COLO668 (cell line): ENCODE measurements at regions not wholly inside any gene's neighbourhood (a gene's known extent, or its start where the extent isn't known, plus 50 kb on each side); places are given as distances from the start of the nearest gene placed in this dataset.
"Not testable (repeated sequence)": the region's sequence is repeated elsewhere in the genome, so short reads cannot be mapped to it uniquely, and the experiment has no call there.

Experiments used
- DNase-seq: peaks from one replicate; lab custom pipeline; 2025; ENCODE audit not compliant: unreplicated experiment; lab: John Stamatoyannopoulos, UW

- DNase-seq: peak; percentile 32
Observed at GRCh38 chr12:9342614-9343353, 134.6 kb upstream of the PZP start.

DNA sequence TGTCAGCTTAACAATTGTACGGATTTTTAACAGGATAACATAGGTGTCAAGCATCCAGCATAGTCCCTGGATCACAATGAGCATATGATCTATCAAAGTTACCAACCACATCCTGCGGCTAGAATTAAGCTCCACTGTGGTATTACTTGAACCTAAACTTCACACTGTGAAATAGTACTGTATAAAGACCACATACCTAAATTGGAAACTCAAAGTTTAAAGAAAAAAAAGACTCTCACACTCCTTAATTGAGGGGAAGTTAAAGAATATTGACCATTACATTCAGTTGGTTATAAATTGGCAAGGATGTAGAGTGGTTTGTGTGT lies 133.0 kb upstream of the PZP start:
- DNase-seq: no peak

GRCh38 chr12:9340422-9341259 lies 132.4 kb upstream of the PZP start:
- no peak for DNase-seq

DNA sequence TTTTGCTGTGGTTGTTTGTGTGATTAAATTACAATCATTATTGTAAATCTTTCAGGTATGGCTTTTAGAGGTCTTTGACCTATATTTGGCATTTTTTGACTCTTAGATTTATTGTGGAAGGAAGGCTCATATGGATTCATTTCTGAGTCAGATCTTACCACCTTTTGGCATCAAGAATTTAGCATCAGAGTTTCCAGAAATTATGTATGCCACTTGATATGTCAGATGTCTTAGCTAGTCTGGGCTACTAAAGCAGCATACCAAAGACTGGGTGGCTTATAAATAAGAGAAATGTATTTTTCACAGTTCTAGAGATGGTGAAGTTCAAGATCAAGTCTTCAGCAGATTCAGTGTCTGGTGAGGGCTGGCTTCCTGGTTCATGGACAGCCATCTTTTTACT lies 129.5 kb upstream of the PZP start:
- DNase-seq: no peak

GRCh38 chr12:9336375-9337011 lies 128.3 kb upstream of the PZP start:
- not testable (repeated sequence) for DNase-seq

DNA sequence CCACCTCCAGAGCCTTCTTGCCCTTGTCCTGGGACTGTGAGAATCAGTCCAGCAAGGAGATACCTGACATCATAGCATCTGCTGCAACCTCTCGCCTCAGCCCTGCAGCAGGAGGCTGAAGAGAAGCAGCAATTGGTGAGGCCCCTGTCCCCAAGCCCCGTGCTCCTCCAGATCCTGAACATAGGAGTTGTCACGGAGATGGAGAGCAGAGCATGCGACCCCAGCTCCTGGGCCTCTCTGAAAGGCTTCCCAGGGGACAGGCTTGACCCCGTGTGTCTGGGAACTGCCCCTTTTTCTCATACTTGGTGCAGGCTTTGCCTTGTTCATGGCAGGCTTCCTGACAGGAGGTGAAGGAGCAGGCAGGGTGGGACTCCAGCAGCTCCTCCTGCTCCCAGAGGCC lies 127.7 kb upstream of the PZP start:
- DNase-seq: no peak

DNA sequence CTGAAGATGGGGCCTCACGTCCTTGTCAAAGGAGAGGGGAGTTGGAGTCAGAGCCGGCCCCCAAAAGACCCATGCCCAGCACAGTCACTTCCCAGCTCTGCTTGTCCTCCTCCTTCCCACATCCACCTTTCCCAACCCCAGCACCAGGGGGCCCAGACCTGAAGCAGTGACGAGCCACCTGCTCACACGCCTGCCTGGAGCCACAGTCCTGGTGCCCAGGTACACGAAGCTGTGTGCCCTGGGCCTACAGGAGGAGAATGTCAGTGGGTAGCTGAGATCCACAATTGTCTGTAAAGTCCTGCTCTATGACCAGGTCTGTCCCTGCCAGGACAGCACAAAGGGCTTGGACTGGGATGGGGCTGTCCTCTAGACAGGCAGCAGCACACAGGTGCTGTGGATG lies 126.8 kb upstream of the PZP start:
- DNase-seq: no peak

DNA sequence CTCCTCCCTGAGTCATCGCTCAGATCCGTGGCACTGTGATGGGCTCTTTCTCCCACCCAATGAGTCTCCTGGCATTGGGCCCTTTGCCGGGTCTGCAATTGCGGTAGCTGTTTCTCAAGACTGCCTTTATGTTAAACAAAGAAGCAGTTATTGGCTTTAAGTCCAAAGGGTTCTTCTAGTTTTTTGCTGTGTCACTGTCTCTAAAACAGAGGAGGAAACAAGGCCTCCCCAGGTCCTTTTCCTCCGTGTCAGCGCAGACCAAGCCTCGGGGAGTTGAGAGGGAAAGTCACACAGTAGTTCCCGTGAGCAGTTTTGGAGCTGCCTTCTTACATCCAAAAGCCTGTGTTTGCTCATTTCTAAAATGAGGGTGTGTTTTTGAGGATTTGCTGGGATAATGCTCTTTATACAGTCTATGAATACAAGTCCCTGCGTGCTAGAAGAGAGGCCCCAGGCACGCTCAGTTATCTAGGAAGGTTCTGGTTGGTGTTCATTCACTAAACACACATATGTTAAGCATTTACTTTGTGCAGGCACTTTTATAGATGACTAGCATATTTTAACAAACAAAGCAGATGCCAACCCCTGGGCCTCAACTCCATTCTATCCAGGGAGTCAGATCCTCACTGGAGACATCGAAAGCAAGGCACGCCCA lies 126.0 kb upstream of the PZP start:
- no peak for DNase-seq

- DNase-seq: no peak
Observed at GRCh38 chr12:9333161-9333560, 125.0 kb upstream of the PZP start.

DNA sequence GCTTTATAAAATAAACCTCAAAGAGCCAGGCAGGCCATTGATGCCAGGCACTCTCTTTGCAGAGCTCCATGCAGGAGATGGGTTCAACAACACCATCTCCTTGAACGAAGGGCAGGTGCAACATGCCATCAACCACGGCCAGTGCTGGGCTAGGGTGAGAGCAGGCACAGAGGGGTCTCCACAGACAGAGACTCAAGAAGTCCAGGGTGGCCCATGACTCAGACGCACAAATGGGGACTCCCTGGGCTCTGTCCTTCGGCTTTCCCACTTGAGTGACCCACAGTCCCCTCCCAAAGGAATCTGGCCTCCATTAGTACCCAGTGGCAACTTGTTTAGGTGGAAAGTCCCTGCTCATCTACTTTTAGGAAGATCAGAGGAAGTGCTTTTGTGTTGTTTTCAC lies 124.4 kb upstream of the PZP start:
- DNase-seq: no peak

GRCh38 chr12:9331218-9331626 lies 123.0 kb upstream of the PZP start:
- peak; percentile 35 for DNase-seq

DNA sequence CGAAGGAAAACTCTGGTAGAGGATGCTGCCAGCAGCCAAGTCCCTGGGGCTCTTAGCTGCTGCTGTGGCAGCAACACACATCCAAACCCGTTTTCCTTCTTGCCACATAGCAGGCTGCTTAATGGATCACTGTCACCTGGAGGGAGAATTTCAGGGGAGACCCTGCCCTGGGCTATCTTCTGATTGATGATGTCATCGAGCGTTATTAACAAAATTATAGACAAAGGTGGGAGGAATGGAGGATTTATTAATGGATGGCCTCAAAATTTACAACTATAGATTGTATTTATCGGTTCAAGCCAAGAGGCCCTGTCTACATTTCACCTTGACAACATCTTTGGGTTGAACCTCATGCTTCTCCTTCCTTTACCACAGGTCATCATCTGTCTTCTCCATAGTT lies 120.8 kb upstream of the PZP start:
- no peak for DNase-seq

DNA sequence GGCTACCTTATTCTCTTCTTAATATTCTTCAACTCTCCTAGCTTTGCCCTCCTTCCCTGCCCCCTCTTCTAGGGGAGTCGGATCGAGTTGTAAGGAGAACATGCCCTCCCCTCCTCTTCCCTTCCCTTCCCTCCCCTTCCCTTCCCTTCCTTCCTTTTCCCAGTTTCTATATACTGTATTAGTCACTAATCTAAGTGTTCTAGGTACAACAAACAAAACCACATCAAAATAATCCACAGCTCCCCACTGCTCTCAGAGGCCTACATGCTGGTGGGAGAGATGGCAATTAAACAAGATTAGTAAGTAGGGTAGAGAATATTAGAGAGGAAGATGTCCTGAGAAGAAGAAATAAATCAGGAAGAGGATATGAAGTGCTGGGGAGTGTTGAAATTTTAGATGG lies 119.9 kb upstream of the PZP start:
- no peak for DNase-seq

DNA sequence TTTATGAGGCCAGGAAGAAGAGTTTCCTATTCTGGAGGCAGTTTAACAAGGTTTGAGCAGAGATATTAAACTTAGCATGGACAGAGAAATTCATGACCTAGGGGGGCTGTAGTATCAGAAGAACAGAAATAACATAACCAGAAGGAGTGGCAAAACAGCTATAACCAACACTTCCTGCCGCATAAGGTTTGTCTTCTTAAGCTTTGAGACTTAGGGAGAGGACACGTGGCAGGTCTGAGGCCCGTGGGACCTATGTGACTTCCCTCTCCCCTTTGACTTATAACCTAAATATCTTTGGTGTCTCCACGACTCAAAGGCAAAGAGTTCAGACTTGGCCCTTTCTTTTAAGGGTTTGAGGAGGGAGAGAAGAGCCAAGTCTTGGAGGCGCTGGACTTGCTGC lies 119.1 kb upstream of the PZP start:
- DNase-seq: no peak

DNA sequence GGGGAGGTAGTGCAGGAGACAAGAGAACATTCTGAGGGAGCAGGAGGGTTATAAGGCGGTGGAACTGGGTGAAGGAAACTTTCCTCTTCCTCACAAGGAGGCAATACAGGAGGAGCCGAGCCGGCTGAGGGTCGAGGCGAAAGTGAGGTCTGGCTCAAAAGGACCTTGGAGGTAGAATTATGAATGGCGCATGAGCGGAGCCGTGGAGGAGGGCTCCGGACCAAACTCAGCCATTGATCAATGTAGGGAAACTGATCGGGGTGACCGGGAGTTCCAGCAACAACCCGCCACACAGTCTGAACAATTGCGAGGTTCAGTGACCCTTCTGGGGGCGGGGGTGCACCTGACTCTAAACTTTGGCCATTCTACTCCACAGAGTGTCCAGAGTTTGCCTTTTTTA lies 118.7 kb upstream of the PZP start:
- DNase-seq: not testable (repeated sequence)

DNA sequence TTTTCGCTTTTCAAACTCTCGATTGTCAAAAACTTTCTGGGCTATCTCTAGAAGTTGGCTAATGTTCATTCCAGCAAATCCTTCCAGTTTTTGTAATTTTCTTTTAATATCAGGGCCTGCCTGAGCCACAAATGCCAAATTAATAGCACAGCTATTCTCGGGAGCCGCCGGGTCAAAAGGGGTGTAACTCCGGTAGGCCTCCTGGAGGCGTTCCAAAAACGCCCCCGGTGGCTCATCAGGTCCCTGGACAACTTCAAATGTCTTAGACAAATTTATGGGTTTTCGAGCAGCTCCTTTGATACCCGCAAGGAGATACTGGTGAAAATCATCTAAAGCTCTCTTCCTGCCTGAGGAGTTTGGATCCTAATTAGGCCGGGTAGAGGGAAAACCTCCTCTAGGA lies 117.9 kb upstream of the PZP start:
- no peak for DNase-seq

GRCh38 chr12:9325471-9325870 lies 117.3 kb upstream of the PZP start:
- DNase-seq: no peak

GRCh38 chr12:9324782-9325181 lies 116.6 kb upstream of the PZP start:
- DNase-seq: no peak

DNA sequence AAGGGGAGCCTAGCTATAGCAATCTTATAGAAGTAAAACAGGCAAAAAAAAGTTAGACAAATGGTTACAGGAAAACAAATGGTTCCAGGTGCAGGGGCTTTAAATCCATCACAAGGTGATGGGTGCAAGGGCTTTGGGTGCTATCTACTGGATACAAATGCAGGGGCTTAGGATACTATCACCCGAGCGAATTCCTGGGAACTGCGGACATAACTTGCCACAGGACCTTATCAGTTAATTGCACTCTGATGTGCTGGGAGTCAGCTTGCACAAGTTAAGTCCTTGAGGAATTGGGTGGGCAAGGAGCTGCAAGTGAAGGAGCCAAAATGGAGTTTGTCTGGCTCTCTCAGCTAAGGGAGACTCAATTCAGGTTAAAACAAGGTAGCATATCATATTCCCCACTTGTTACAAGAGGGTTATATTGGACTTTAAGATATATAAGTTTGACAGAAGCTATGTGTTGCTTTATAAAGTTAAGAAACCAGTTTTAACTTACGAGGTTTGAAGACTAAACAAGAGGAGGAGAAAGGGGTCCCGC lies 115.0 kb upstream of the PZP start:
- no peak for DNase-seq

DNA sequence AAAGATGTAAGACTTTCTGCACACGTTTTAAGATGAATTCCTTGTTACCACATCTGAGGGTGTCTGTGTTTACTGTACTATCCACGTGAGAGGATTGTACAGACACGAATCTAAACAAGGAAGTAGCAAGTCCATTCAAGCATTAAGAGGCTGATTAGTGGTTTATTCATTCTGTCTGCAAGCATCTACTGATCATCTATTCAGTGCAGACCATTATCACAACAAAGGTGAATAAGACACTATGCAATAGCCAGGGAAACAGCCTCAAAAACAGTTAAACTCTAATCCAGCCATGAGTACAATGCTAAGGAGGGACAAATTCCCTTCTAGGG lies 111.6 kb upstream of the PZP start:
- no peak for DNase-seq

- no peak for DNase-seq
Observed at GRCh38 chr12:9319044-9319841, 111.0 kb upstream of the PZP start.
